ENCODE measurements at regions not wholly inside any gene's neighbourhood (a gene's known extent, or its start where the extent isn't known, plus 50 kb on each side); places are given as distances from the start of the nearest gene placed in this dataset.

GRCh38 chr7:11956991-11957390 lies 125.0 kb upstream of the THSD7A start:
- H3K4me3 Mint-ChIP-seq (ENCODE audit: low read depth), result no peak overlapping the region
- no peak for TF ChIP-seq CTCF (IDR thresholded peaks at IDR 0.05; ENCODE audit: unreplicated experiment)
- peaks cover 3% of the 10 kb centered on the region for H3K4me1 Mint-ChIP-seq (ENCODE audit: low read depth)
- H3K27ac Mint-ChIP-seq, result no peak overlapping the region
- no peaks in the 10 kb centered on the region for H3K9me3 Mint-ChIP-seq (ENCODE audit: low read depth)
- H3K36me3 Mint-ChIP-seq (ENCODE audit: insufficient read depth), result no peaks in the 10 kb centered on the region
- DNase-seq (ENCODE audit: low spot score, unreplicated experiment), result no peak
- H3K27me3 Mint-ChIP-seq, result no peaks in the 10 kb centered on the region

- H3K27ac Mint-ChIP-seq, result no peak overlapping the region
- H3K27me3 Mint-ChIP-seq, result no peaks in the 10 kb centered on the region
- no peak for TF ChIP-seq CTCF (IDR thresholded peaks at IDR 0.05; ENCODE audit: unreplicated experiment)
- H3K4me3 Mint-ChIP-seq (ENCODE audit: low read depth), result no peak overlapping the region
- no peaks in the 10 kb centered on the region for H3K36me3 Mint-ChIP-seq (ENCODE audit: insufficient read depth)
- DNase-seq (ENCODE audit: low spot score, unreplicated experiment), result no peak
- H3K9me3 Mint-ChIP-seq (ENCODE audit: low read depth), result no peaks in the 10 kb centered on the region
- peaks cover 3% of the 10 kb centered on the region for H3K4me1 Mint-ChIP-seq (ENCODE audit: low read depth)
Observed at GRCh38 chr7:11957956-11958355, 126.0 kb upstream of the THSD7A start.

- Mint-ChIP-seq H3K27ac (no peak overlapping the region), H3K4me3 (ENCODE audit: low read depth) (no peak overlapping the region), H3K27me3 (no peaks in the 10 kb centered on the region), H3K9me3 (ENCODE audit: low read depth) (no peaks in the 10 kb centered on the region), H3K4me1 (ENCODE audit: low read depth) (peaks cover 3% of the 10 kb centered on the region), H3K36me3 (ENCODE audit: insufficient read depth) (no peaks in the 10 kb centered on the region)
- TF ChIP-seq CTCF (IDR thresholded peaks at IDR 0.05; ENCODE audit: unreplicated experiment), result no peak
- no peak for DNase-seq (ENCODE audit: low spot score, unreplicated experiment)
Observed at GRCh38 chr7:11959121-11959520, 127.1 kb upstream of the THSD7A start.

- no peak overlapping the region for H3K4me3 Mint-ChIP-seq (ENCODE audit: low read depth)
- H3K27ac Mint-ChIP-seq, result no peak overlapping the region
- no peaks in the 10 kb centered on the region for H3K9me3 Mint-ChIP-seq (ENCODE audit: low read depth)
- peaks cover 3% of the 10 kb centered on the region for H3K4me1 Mint-ChIP-seq (ENCODE audit: low read depth)
- TF ChIP-seq CTCF (IDR thresholded peaks at IDR 0.05; ENCODE audit: unreplicated experiment), result no peak
- no peaks in the 10 kb centered on the region for H3K36me3 Mint-ChIP-seq (ENCODE audit: insufficient read depth)
- H3K27me3 Mint-ChIP-seq, result no peaks in the 10 kb centered on the region
- DNase-seq (ENCODE audit: low spot score, unreplicated experiment), result no peak
Observed at GRCh38 chr7:11960621-11961020, 128.6 kb upstream of the THSD7A start.

- Mint-ChIP-seq H3K9me3 (ENCODE audit: low read depth) (peaks cover 10% of the 10 kb centered on the region), H3K36me3 (ENCODE audit: insufficient read depth) (no peaks in the 10 kb centered on the region), H3K27ac (no peak overlapping the region), H3K4me1 (ENCODE audit: low read depth) (peaks cover 2% of the 10 kb centered on the region), H3K27me3 (no peaks in the 10 kb centered on the region), H3K4me3 (ENCODE audit: low read depth) (no peak overlapping the region)
- TF ChIP-seq CTCF (IDR thresholded peaks at IDR 0.05; ENCODE audit: unreplicated experiment), result no peak
- DNase-seq (ENCODE audit: low spot score, unreplicated experiment), result no peak
Observed at GRCh38 chr7:11969643-11970042, 137.6 kb upstream of the THSD7A start.
